Adrenal gland (tissue), 9 donors: ENCODE measurements at regions not wholly inside any gene's neighbourhood (a gene's known extent, or its start where the extent isn't known, plus 50 kb on each side); places are given as distances from the start of the nearest gene placed in this dataset.
"Not testable (repeated sequence)": the region's sequence is repeated elsewhere in the genome, so short reads cannot be mapped to it uniquely, and the experiment has no call there.

Source experiments
- DNase-seq, 7 donors: peaks; one replicate each; pipeline ENCODE4 v3.0.0-alpha.2; 2019 to 2020
- H3K27ac ChIP-seq, 5 donors: fragments of 200-600 bp; sonication (generic) in 4 of 5; 1 replicate in 3 of 5; 2 replicates in 2 of 5; pipeline versions ENCODE4 v1.5.1 to v1.8.0; 2016 to 2020; ENCODE audit warnings: mild to moderate bottlenecking in 1 of 5
- H3K27me3 ChIP-seq: fragments of 200-600 bp; 2 replicates; pipeline ENCODE4 v1.8.0; 2021
- H3K36me3 ChIP-seq, 2 donors: fragments of 200-600 bp; replicated peaks in 1 of 2; 1 replicate in 1 of 2; 2 replicates in 1 of 2; pipeline versions ENCODE4 v1.5.1 to v1.8.0; 2018 to 2022
- H3K4me1 ChIP-seq, 2 donors: fragments of 200-600 bp; replicated peaks in 1 of 2; 1 replicate in 1 of 2; 2 replicates in 1 of 2; pipeline versions ENCODE4 v1.5.1 to v1.8.0; 2018 to 2021
- H3K4me3 ChIP-seq, 4 donors: fragments of 200-600 bp; sonication (generic) in 3 of 4; one replicate each; pipeline ENCODE4 v1.5.1; 2016 to 2018
- H3K9me3 ChIP-seq, 3 donors: fragments of 200-600 bp; sonication (generic) in 1 of 3; replicated peaks in 1 of 3; 1 replicate in 2 of 3; 2 replicates in 1 of 3; pipeline versions ENCODE4 v1.5.1 to v1.8.0; 2016 to 2021
- CTCF ChIP-seq, 6 experiments: fragments of 450-650 bp in 4 of 6; fragments of 200-600 bp in 2 of 6; sonication (generic) in 1 of 6; IDR thresholded peaks; 1 replicate in 5 of 6; 2 replicates in 1 of 6; pipeline versions ENCODE4 v1.5.1 to v1.8.0; 2016 to 2021; ENCODE audit warnings: antibody characterized with exemption in 6 of 6, mild to moderate bottlenecking in 2 of 6, moderate library complexity in 1 of 6
- POLR2A ChIP-seq, 2 donors: fragments of 450-650 bp; IDR thresholded peaks; one replicate each; pipeline ENCODE4 v1.6.1; 2017; ENCODE audit warnings: antibody characterized with exemption in 2 of 2, mild to moderate bottlenecking in 2 of 2, moderate library complexity in 1 of 2
- WGBS, 4 donors: extraction: QIAGEN DNeasy Blood & Tissue Kit in 2 of 4; methylation state at CpG; one replicate each; pipeline versions ENCODE4 v1.1.5 to v1.1.7; 2013 to 2017; 5-methylcytosine and 5-hydroxymethylcytosine counted together
- intact Hi-C, 2 donors: fragments of 100-400 bp; cut with DNase I; formaldehyde crosslinking; loops; one replicate each; pipeline versions ENCODE4 v1.14.1 to v1.15.0; 2022 to 2023
- donor health status: healthy with polysubstance abuse.
- donor health status: Bipolar disorder and iron deficiency.
- donor health status: DM: yes; HTN: yes; CAD: no.
- donor health status: DM: no; HTN: no; CAD: no.
- donor health status: DM: no; HTN: no; CAD: no.

- no peak overlapping the region for H3K27ac ChIP-seq
- intact Hi-C loops: no loop called here
- H3K27me3 ChIP-seq: peaks cover 3% of the 10 kb centered on the region
- H3K4me1 ChIP-seq: no peaks in the 10 kb centered on the region
- no peak for TF ChIP-seq POLR2A (IDR thresholded peaks at IDR 0.05)
- no peak for TF ChIP-seq CTCF (IDR thresholded peaks at IDR 0.05)
- WGBS, 4 donors: 65 to 86% (median 79%) methylated on average over 4 of the region's 4 CpGs
- H3K9me3 ChIP-seq: no peaks in the 10 kb centered on the region
- no peaks in the 10 kb centered on the region for H3K36me3 ChIP-seq
- H3K4me3 ChIP-seq: no peak overlapping the region
- no peak for DNase-seq
These were observed 119.0 kb upstream of the WNT7A start for GRCh38 chr3:13998831-13999230.

GRCh38 chr3:13995216-13995615 lies 115.3 kb upstream of the WNT7A start:
- H3K4me1 ChIP-seq, H3K4me3 ChIP-seq, H3K9me3 ChIP-seq, H3K27ac ChIP-seq, H3K27me3 ChIP-seq, DNase-seq, intact Hi-C loops, H3K36me3 ChIP-seq: not testable (repeated sequence)
- WGBS, 4 donors: 62 to 91% (median 87%) methylated on average over 2 to 12 of the region's 12 CpGs

GRCh38 chr3:13988925-13989324 lies 109.1 kb upstream of the WNT7A start:
- H3K9me3 ChIP-seq, H3K27ac ChIP-seq, H3K4me3 ChIP-seq, H3K36me3 ChIP-seq, H3K4me1 ChIP-seq, H3K27me3 ChIP-seq, DNase-seq, intact Hi-C loops: not testable (repeated sequence)
- 70 to 82% (median 76%) methylated on average over 1 of the region's 1 CpG for WGBS, 4 donors

- no peaks in the 10 kb centered on the region for H3K27me3 ChIP-seq
- intact Hi-C loops: no loop called here
- H3K27ac ChIP-seq: no peak overlapping the region
- no peak overlapping the region for H3K4me3 ChIP-seq
- H3K9me3 ChIP-seq: peaks cover 0 to 6% (median 0%) of the 10 kb centered on the region in 3 donors
- no peaks in the 10 kb centered on the region for H3K4me1 ChIP-seq
- no peak for DNase-seq
- no peak for TF ChIP-seq POLR2A (IDR thresholded peaks at IDR 0.05)
- TF ChIP-seq CTCF (IDR thresholded peaks at IDR 0.05): no peak
- no peaks in the 10 kb centered on the region for H3K36me3 ChIP-seq
These were observed 96.6 kb upstream of the WNT7A start for GRCh38 chr3:13976469-13976868.

- Histone ChIP-seq H3K27me3 (no peaks in the 10 kb centered on the region), H3K4me3 (no peak overlapping the region), H3K9me3 (peaks cover 0 to 6% (median 0%) of the 10 kb centered on the region in 3 donors), H3K4me1 (no peaks in the 10 kb centered on the region), H3K36me3 (no peaks in the 10 kb centered on the region), H3K27ac (no peak overlapping the region)
- no peak for DNase-seq
- TF ChIP-seq CTCF (IDR thresholded peaks at IDR 0.05) (no peak), POLR2A (IDR thresholded peaks at IDR 0.05) (no peak)
- intact Hi-C loops: no loop called here
- 56 to 93% (median 65%) methylated on average over 2 of the region's 2 CpGs for WGBS, 4 donors
These were observed 95.8 kb upstream of the WNT7A start for GRCh38 chr3:13975686-13976085.
